Inflammatory macrophage treated with lipopolysaccharide for 1 hour (primary cell): ENCODE measurements at regions not wholly inside any gene's neighbourhood (a gene's known extent, or its start where the extent isn't known, plus 50 kb on each side); places are given as distances from the start of the nearest gene placed in this dataset.

ENCODE experiments used
- DNase-seq, 2 donors: peaks; one replicate each; pipeline ENCODE4 v3.0.0-alpha.2; 2020 to 2022

GRCh38 chr13:94968757-94969086 lies 256.4 kb upstream of the SOX21 start:
- DNase-seq: no peak

GRCh38 chr13:94968040-94968756 lies 255.9 kb upstream of the SOX21 start:
- DNase-seq: no peak

GRCh38 chr13:94967183-94968039 lies 255.1 kb upstream of the SOX21 start:
- DNase-seq: no peak

GRCh38 chr13:94966422-94966955 lies 254.1 kb upstream of the SOX21 start:
- no peak for DNase-seq

GRCh38 chr13:94959626-94960025 lies 247.3 kb upstream of the SOX21 start:
- no peak for DNase-seq

GRCh38 chr13:94956417-94957110 lies 244.2 kb upstream of the SOX21 start:
- DNase-seq: no peak

GRCh38 chr13:94952787-94953186 lies 240.4 kb upstream of the SOX21 start:
- no peak for DNase-seq

- DNase-seq: no peak
Measured at GRCh38 chr13:94950303-94950702, 238.0 kb upstream of the SOX21 start.

GRCh38 chr13:94947965-94948371 lies 235.6 kb upstream of the SOX21 start:
- DNase-seq: no peak

- DNase-seq: no peak
Measured at GRCh38 chr13:94947392-94947791, 235.0 kb upstream of the SOX21 start.

- DNase-seq: no peak
Measured at GRCh38 chr13:94946039-94946438, 233.7 kb upstream of the SOX21 start.

- DNase-seq: no peak
Measured at GRCh38 chr13:94938124-94938523, 225.8 kb upstream of the SOX21 start.

GRCh38 chr13:94936633-94937032 lies 224.3 kb upstream of the SOX21 start:
- no peak for DNase-seq

GRCh38 chr13:94933936-94934335 lies 221.6 kb upstream of the SOX21 start:
- DNase-seq: no peak

GRCh38 chr13:94933230-94933751 lies 220.9 kb upstream of the SOX21 start:
- DNase-seq: no peak

GRCh38 chr13:94928127-94928775 lies 215.9 kb upstream of the SOX21 start:
- DNase-seq: no peak

- DNase-seq: no peak
Measured at GRCh38 chr13:94925263-94925662, 212.9 kb upstream of the SOX21 start.

- DNase-seq: no peak
Measured at GRCh38 chr13:94921181-94921580, 208.8 kb upstream of the SOX21 start.

GRCh38 chr13:94920578-94920977 lies 208.2 kb upstream of the SOX21 start:
- DNase-seq: no peak

- no peak for DNase-seq
Measured at GRCh38 chr13:94917824-94918223, 205.5 kb upstream of the SOX21 start.

- no peak for DNase-seq
Measured at GRCh38 chr13:94914895-94915294, 202.6 kb upstream of the SOX21 start.

GRCh38 chr13:94906605-94907004 lies 194.3 kb upstream of the SOX21 start:
- DNase-seq: no peak
